ENCODE measurements at regions not wholly inside any gene's neighbourhood (a gene's known extent, or its start where the extent isn't known, plus 50 kb on each side); places are given as distances from the start of the nearest gene placed in this dataset.

- intact Hi-C loops (cut with DNase I) = no loop called here
- DNase-seq (ENCODE audit: missing footprints) (no peak), ATAC-seq (peak; percentile 70)
These were observed 237.8 kb upstream of the PMEPA1 start for GRCh38 chr20:57947421-57948179.

- ATAC-seq (no peak), DNase-seq (ENCODE audit: missing footprints) (no peak)
- intact Hi-C loops (cut with DNase I) = no loop called here
These were observed 236.9 kb upstream of the PMEPA1 start for GRCh38 chr20:57946559-57947315.

DNA sequence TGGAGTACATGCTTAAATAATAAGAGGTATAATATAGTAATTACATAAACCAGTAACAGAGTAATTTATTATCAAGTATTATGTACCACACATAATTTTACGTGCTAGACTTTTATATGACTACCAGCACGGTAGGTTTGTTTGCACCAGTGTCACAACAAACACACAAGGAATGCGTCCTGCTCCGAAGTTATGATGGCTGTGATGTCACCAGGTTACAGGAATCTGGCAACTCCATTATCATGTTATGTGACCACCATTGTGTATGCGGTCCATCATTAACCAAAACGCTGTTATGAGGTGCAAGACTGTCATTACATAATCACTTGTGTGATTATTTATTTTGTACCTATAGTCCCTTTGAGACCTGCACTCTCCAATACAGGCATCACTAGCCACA, 235.2 kb upstream of the PMEPA1 start:
- intact Hi-C loops (cut with DNase I) = no loop called here
- no peak for ATAC-seq
- DNase-seq (ENCODE audit: missing footprints) = no peak

DNA sequence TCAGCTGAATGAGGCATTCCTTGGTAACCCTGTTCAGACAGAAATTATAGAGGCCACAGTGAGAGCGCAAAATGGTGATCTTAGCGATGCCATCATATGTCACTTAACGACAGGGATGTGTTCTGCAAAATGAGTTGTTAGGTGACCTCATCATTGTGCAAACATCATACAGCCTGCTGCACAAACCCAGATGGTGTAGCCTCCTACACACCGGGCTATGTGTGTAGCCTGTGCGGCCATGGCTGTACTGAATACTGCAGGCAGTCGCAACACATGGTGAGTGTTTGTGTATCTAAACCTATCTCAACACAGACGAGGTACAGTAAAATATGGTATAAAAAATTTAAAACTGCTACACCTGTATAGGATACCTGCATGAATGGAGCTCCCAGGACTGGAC, 234.1 kb upstream of the PMEPA1 start:
- DNase-seq (ENCODE audit: missing footprints) (no peak), ATAC-seq (no peak)
- intact Hi-C loops (cut with DNase I) = no loop called here

- intact Hi-C loops (cut with DNase I) = no loop called here
- ATAC-seq (no peak), DNase-seq (ENCODE audit: missing footprints) (no peak)
These were observed 233.5 kb upstream of the PMEPA1 start for GRCh38 chr20:57943291-57943690.

DNA sequence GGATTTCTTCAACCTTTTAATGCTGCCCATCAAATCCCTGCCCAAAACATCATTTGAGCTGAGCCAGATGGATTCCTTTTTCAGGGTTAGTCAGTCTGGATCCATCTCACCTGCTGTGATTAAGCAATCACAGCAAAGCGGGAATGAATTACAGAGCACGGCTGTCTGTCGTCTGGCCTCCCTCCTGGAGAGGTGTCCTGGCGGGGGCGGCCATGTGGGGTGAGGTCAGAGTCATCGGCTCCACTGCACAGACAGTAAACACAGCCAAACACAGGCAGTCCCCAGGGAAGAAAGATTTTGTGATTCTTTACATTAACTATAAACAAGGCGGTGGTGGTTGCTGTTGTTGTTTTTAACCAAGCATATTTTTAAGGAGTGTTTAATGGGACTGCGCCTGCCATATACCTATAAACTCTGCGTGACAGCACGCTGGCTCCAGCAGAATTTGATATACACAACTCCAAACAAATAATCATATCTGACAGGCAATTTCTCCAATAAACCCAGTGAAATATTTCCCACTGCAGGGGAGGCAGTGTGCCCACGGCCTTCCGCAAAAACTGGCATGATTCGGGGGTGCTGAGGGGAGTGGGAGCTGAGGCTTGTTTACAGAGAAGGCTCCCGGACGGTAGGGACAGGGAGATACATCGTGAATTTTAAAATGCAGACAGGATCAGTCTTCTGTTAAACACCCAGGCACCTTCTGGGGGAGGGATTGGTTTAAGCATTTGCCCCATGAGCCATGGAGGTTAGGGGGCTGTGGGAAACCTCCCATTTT, 232.0 kb upstream of the PMEPA1 start:
- DNase-seq (ENCODE audit: missing footprints) = no peak
- intact Hi-C loops (cut with DNase I) = no loop called here
- no peak for ATAC-seq

GRCh38 chr20:57940868-57941522, 231.2 kb upstream of the PMEPA1 start:
- DNase-seq (ENCODE audit: missing footprints) = no peak
- no peak for ATAC-seq
- intact Hi-C loops (cut with DNase I) = no loop called here

DNA sequence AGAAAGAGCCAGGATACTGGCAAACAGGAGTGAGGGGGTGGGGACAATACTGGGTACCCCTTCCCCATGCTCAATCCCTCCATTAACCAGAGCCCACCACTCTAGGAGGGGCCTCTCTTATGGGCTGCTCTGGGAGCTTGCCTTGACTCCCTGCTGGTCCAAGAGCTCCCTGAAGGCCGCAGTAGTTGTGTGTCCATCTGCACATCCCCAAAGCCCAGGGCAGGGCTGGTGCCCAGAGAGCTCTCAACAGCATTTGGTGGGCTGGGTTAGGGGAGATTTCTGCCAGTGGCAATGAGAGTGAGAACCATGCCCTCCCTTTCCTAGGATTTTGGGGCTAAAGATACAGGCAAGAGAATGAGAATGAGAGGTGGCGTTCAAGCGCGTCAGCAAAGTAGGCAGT, 230.6 kb upstream of the PMEPA1 start:
- DNase-seq (ENCODE audit: missing footprints) (no peak), ATAC-seq (no peak)
- intact Hi-C loops (cut with DNase I) = no loop called here

DNA sequence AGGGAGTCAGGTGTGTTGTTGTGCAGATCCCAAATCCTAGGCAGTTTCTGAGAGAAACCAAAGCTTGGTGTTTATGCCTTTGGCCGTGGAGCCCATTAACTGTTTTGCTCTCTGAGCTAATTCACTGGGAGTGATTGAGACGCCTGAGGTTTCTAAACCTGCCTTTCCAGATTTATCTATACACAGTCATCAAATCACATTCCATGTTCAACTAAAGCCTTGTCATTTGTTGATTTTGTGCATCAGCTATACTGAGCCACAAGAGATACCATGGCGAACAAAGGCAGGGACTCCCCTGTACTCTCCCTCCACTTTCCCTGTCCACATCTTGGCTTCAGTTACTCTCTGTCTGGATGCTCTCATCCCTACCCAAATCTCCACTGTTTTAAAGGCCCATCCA, 229.7 kb upstream of the PMEPA1 start:
- intact Hi-C loops (cut with DNase I) = no loop called here
- no peak for DNase-seq (ENCODE audit: missing footprints)

GRCh38 chr20:57938158-57939108, 228.6 kb upstream of the PMEPA1 start:
- no peak for ATAC-seq

More for the DNA sequence above, 229.7 kb upstream of the PMEPA1 start:
- no peak for ATAC-seq

GRCh38 chr20:57936636-57937385, 227.0 kb upstream of the PMEPA1 start:
- intact Hi-C loops (cut with DNase I) = no loop called here
- no peak for DNase-seq (ENCODE audit: missing footprints)
- no peak for ATAC-seq

More at GRCh38 chr20:57938158-57939108, 228.6 kb upstream of the PMEPA1 start:
- intact Hi-C loops (cut with DNase I) = no loop called here
- DNase-seq (ENCODE audit: missing footprints) = no peak

- ATAC-seq (no peak), DNase-seq (ENCODE audit: missing footprints) (no peak)
- intact Hi-C loops (cut with DNase I) = no loop called here
These were observed 225.1 kb upstream of the PMEPA1 start for GRCh38 chr20:57934913-57935312.

DNA sequence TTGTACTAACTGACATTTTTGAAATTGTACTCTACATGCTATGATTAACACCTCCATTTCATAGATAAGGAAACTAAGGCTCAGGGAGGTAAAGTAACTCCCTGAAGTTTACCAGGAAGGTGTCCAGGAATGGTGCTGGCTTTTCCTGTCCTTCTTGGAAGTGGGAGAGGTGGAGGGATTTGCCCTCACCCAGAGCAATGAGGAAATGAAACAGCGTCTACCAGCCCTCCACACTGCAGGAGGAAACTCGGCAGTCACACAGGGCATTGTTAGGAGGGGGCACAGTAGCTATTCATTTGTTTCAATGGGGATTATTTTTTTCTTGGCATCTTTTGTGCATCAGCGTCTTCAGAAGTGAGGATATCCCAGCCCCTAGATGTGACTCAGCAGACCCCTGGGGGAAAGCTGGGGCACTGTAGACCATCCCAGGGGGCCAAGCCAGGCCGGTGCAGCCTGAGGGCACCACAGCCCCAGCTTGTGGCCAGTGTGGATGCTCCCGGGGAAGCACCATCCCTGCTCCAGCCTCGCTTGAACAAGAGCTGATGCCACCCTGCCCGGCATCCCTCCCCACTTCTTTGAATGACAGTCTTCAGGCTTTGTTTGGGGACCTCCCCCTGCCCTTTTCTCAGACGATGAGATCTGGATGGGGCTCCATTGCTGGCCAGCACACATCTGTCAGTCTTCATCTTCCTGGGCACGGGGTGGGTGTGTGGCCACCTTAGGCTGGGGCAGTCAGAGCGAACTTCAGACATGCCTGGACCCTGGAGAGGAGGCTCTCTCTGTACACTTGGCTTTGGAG, 224.4 kb upstream of the PMEPA1 start:
- intact Hi-C loops (cut with DNase I) = no loop called here
- ATAC-seq = no peak
- DNase-seq (ENCODE audit: missing footprints) = no peak

DNA sequence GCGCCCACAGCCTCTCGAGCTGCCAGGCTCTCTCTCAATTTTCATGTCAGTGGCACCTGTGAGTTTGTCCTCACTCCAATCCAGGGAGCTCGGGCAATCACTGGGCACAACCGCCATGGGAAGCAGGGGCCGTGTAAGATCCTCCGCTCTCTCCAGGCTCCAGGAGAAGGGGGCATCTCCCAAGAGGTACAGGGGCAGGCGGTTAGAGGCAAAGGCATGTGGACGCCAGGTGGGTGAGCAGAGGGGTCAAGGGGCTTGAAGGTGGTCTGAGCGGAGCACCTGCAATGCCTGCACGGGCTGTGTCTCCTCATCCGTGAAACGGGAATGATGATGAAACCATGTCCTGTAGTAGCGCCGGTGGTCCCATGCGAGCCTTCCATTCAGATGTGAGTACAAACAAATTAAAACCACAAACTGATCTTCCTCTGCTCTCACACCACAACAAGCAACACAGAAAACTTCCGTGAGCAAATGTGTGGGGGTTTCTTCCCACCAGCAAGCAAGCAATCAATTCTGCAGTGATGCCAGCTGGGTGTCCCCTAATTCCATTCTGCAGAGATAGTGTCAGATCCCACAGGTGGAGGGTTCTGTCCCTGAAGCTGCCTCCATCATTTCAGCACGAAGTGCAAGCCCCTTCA, 222.5 kb upstream of the PMEPA1 start:
- DNase-seq (ENCODE audit: missing footprints) (no peak), ATAC-seq (peak; percentile 18)
- intact Hi-C loops (cut with DNase I) = no loop called here

- intact Hi-C loops (cut with DNase I) = no loop called here
- no peak for DNase-seq (ENCODE audit: missing footprints)
- ATAC-seq = no peak
These were observed 220.5 kb upstream of the PMEPA1 start for GRCh38 chr20:57930351-57930750.
